Mucosa of rectum (tissue), 2 donors: ENCODE measurements at regions not wholly inside any gene's neighbourhood (a gene's known extent, or its start where the extent isn't known, plus 50 kb on each side); places are given as distances from the start of the nearest gene placed in this dataset.

Experiments used
- H3K27ac ChIP-seq, 2 donors: one replicate each; pipeline ENCODE4 v1.7.0; 2013; ENCODE audit warnings: inconsistent platforms in 2 of 2, low read depth in 2 of 2, low read length in 2 of 2
- H3K27me3 ChIP-seq, 2 donors: one replicate each; pipeline ENCODE4 v1.7.0; 2013; ENCODE audit warnings: low read length in 2 of 2; ENCODE audit not compliant: control insufficient read depth in 2 of 2, insufficient read depth in 2 of 2
- H3K36me3 ChIP-seq, 2 donors: one replicate each; pipeline ENCODE4 v1.7.0; 2013; ENCODE audit warnings: low read length in 2 of 2; ENCODE audit not compliant: control insufficient read depth in 2 of 2, insufficient read depth in 2 of 2
- H3K4me1 ChIP-seq, 2 donors: one replicate each; pipeline ENCODE4 v1.7.0; 2013; ENCODE audit warnings: low read length in 2 of 2, mild to moderate bottlenecking in 1 of 2; ENCODE audit not compliant: control insufficient read depth in 2 of 2, insufficient read depth in 2 of 2
- H3K4me3 ChIP-seq, 2 donors: one replicate each; pipeline ENCODE4 v1.7.0; 2013; ENCODE audit warnings: low read length in 2 of 2
- H3K9ac ChIP-seq, 2 donors: one replicate each; pipeline ENCODE4 v1.7.0; 2013; ENCODE audit warnings: low read length in 2 of 2, low read depth in 1 of 2, mild to moderate bottlenecking in 1 of 2
- H3K9me3 ChIP-seq, 2 donors: one replicate each; pipeline ENCODE4 v1.7.0; 2013; ENCODE audit warnings: low read length in 2 of 2; ENCODE audit not compliant: control insufficient read depth in 2 of 2
- donor health status: healthy.
- donor health status: Normal muscosa, but diverticular disease.

- no peak overlapping the region for H3K27ac ChIP-seq
- H3K4me3 ChIP-seq: no peak overlapping the region
- no peaks in the 10 kb centered on the region for H3K36me3 ChIP-seq
- H3K9ac ChIP-seq: no peak overlapping the region
- H3K9me3 ChIP-seq: no peaks in the 10 kb centered on the region
- H3K27me3 ChIP-seq: no peaks in the 10 kb centered on the region
- H3K4me1 ChIP-seq: no peaks in the 10 kb centered on the region
These were observed 557.9 kb upstream of the CDH11 start for GRCh38 chr16:65679785-65680184.

- no peaks in the 10 kb centered on the region for H3K36me3 ChIP-seq
- H3K27me3 ChIP-seq: no peaks in the 10 kb centered on the region
- no peak overlapping the region for H3K27ac ChIP-seq
- no peaks in the 10 kb centered on the region for H3K4me1 ChIP-seq
- peaks cover 0 to 2% of the 10 kb centered on the region in 2 donors for H3K9me3 ChIP-seq
- H3K4me3 ChIP-seq: no peak overlapping the region
- no peak overlapping the region for H3K9ac ChIP-seq
These were observed 553.3 kb upstream of the CDH11 start for GRCh38 chr16:65675161-65675560.

DNA sequence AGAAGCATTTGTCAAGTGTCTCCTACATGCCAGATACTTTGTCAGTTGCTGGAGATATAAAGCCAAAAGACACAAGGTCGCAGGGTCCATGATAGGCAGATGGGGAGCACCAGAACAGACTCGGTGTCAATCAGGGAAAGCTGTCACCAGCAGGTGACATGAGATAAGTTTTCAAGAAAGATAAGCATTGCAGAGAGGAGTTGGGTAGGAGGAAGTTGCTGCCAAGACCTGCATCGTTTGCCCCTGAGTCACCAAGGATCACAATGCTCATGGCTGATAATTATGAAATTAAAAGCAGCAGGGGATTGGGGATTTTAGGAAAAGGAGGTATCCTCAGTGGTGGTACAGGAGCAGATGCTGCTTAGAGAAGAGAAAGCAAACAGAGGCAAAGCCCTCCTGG, 551.1 kb upstream of the CDH11 start:
- H3K4me3 ChIP-seq: no peak overlapping the region
- no peak overlapping the region for H3K9ac ChIP-seq
- H3K36me3 ChIP-seq: no peaks in the 10 kb centered on the region
- no peaks in the 10 kb centered on the region for H3K4me1 ChIP-seq
- no peaks in the 10 kb centered on the region for H3K27me3 ChIP-seq
- no peak overlapping the region for H3K27ac ChIP-seq
- H3K9me3 ChIP-seq: peaks cover 0 to 2% of the 10 kb centered on the region in 2 donors

DNA sequence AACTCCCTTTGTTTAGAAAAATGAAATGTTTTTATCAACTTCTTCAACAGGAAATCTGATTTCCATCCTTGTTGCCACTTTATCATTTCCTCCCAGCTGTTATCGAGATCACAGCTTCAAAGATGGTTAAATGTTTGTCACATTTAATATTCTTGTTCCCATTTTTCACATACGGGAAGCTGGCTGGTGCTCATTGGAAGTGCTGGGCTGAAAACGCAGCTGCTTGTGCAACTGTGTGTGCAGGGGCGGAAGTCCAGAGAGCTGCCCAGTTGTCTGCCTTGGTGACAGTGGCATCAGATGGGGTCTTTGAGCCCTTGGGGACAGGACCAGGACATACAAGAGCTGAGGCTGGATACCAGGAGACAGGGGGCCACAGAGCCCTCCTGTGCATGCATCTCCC, 549.2 kb upstream of the CDH11 start:
- Histone ChIP-seq H3K27ac (no peak overlapping the region), H3K9ac (no peak overlapping the region), H3K4me3 (no peak overlapping the region), H3K36me3 (no peaks in the 10 kb centered on the region), H3K9me3 (peaks cover 0 to 2% of the 10 kb centered on the region in 2 donors), H3K4me1 (no peaks in the 10 kb centered on the region), H3K27me3 (no peaks in the 10 kb centered on the region)

GRCh38 chr16:65668064-65668595, 546.3 kb upstream of the CDH11 start:
- Histone ChIP-seq H3K27ac (no peak overlapping the region), H3K4me1 (no peaks in the 10 kb centered on the region), H3K9me3 (peaks cover 0 to 2% of the 10 kb centered on the region in 2 donors), H3K27me3 (no peaks in the 10 kb centered on the region), H3K9ac (no peak overlapping the region), H3K4me3 (no peak overlapping the region), H3K36me3 (no peaks in the 10 kb centered on the region)

GRCh38 chr16:65667011-65667578, 545.2 kb upstream of the CDH11 start:
- Histone ChIP-seq H3K9ac (no peak overlapping the region), H3K27me3 (no peaks in the 10 kb centered on the region), H3K9me3 (peaks cover 0 to 2% of the 10 kb centered on the region in 2 donors), H3K4me3 (no peak overlapping the region), H3K27ac (no peak overlapping the region), H3K36me3 (no peaks in the 10 kb centered on the region), H3K4me1 (no peaks in the 10 kb centered on the region)

- H3K9me3 ChIP-seq: no peaks in the 10 kb centered on the region
- no peak overlapping the region for H3K9ac ChIP-seq
- no peak overlapping the region for H3K27ac ChIP-seq
- no peak overlapping the region for H3K4me3 ChIP-seq
- no peaks in the 10 kb centered on the region for H3K4me1 ChIP-seq
- no peaks in the 10 kb centered on the region for H3K36me3 ChIP-seq
- H3K27me3 ChIP-seq: no peaks in the 10 kb centered on the region
These were observed 544.5 kb upstream of the CDH11 start for GRCh38 chr16:65666132-65666941.

- Histone ChIP-seq H3K4me3 (no peak overlapping the region), H3K9ac (no peak overlapping the region), H3K9me3 (no peaks in the 10 kb centered on the region), H3K36me3 (no peaks in the 10 kb centered on the region), H3K27me3 (no peaks in the 10 kb centered on the region), H3K27ac (no peak overlapping the region), H3K4me1 (no peaks in the 10 kb centered on the region)
These were observed 543.7 kb upstream of the CDH11 start for GRCh38 chr16:65665586-65665985.

- Histone ChIP-seq H3K4me3 (no peak overlapping the region), H3K27me3 (no peaks in the 10 kb centered on the region), H3K36me3 (no peaks in the 10 kb centered on the region), H3K4me1 (no peaks in the 10 kb centered on the region), H3K9ac (no peak overlapping the region), H3K9me3 (no peaks in the 10 kb centered on the region), H3K27ac (no peak overlapping the region)
These were observed 541.9 kb upstream of the CDH11 start for GRCh38 chr16:65663774-65664173.

GRCh38 chr16:65662256-65662655, 540.4 kb upstream of the CDH11 start:
- no peak overlapping the region for H3K9ac ChIP-seq
- no peak overlapping the region for H3K27ac ChIP-seq
- H3K4me3 ChIP-seq: no peak overlapping the region

More at GRCh38 chr16:65662256-65662655, 540.4 kb upstream of the CDH11 start:
- no peaks in the 10 kb centered on the region for H3K4me1 ChIP-seq
- no peaks in the 10 kb centered on the region for H3K9me3 ChIP-seq
- no peaks in the 10 kb centered on the region for H3K27me3 ChIP-seq
- no peaks in the 10 kb centered on the region for H3K36me3 ChIP-seq
